ENCODE measurements at regions not wholly inside any gene's neighbourhood (a gene's known extent, or its start where the extent isn't known, plus 50 kb on each side); places are given as distances from the start of the nearest gene placed in this dataset.
"Not testable (repeated sequence)": the region's sequence is repeated elsewhere in the genome, so short reads cannot be mapped to it uniquely, and the experiment has no call there.

GRCh38 chr6:113707194-113707593 lies 150.0 kb upstream of the MARCKS start:
- no peak for TF ChIP-seq CTCF (IDR thresholded peaks at IDR 0.05; ENCODE audit: control insufficient read depth, extremely low read depth, insufficient read depth)
- no peak for DNase-seq (ENCODE audit: low read depth)
- H3K4me3 ChIP-seq (ENCODE audit: low read depth, low read length) = no peak overlapping the region

- no peak for TF ChIP-seq CTCF (IDR thresholded peaks at IDR 0.05; ENCODE audit: control insufficient read depth, extremely low read depth, insufficient read depth)
Measured at GRCh38 chr6:113709936-113710509, 147.1 kb upstream of the MARCKS start.

GRCh38 chr6:113713665-113714064 lies 143.5 kb upstream of the MARCKS start:
- TF ChIP-seq CTCF (IDR thresholded peaks at IDR 0.05; ENCODE audit: control insufficient read depth, extremely low read depth, insufficient read depth) = no peak
- no peak overlapping the region for H3K4me3 ChIP-seq (ENCODE audit: low read depth, low read length)
- no peak for DNase-seq (ENCODE audit: low read depth)

More at GRCh38 chr6:113709936-113710509, 147.1 kb upstream of the MARCKS start:
- no peak overlapping the region for H3K4me3 ChIP-seq (ENCODE audit: low read depth, low read length)
- no peak for DNase-seq (ENCODE audit: low read depth)

- no peak for DNase-seq (ENCODE audit: low read depth)
- TF ChIP-seq CTCF (IDR thresholded peaks at IDR 0.05; ENCODE audit: control insufficient read depth, extremely low read depth, insufficient read depth) = no peak
- H3K4me3 ChIP-seq (ENCODE audit: low read depth, low read length) = no peak overlapping the region
Measured at GRCh38 chr6:113718588-113718987, 138.6 kb upstream of the MARCKS start.

GRCh38 chr6:113719064-113719463 lies 138.1 kb upstream of the MARCKS start:
- DNase-seq (ENCODE audit: low read depth) = no peak
- no peak overlapping the region for H3K4me3 ChIP-seq (ENCODE audit: low read depth, low read length)
- no peak for TF ChIP-seq CTCF (IDR thresholded peaks at IDR 0.05; ENCODE audit: control insufficient read depth, extremely low read depth, insufficient read depth)

GRCh38 chr6:113719545-113719944 lies 137.6 kb upstream of the MARCKS start:
- TF ChIP-seq CTCF (IDR thresholded peaks at IDR 0.05; ENCODE audit: control insufficient read depth, extremely low read depth, insufficient read depth) = no peak
- no peak overlapping the region for H3K4me3 ChIP-seq (ENCODE audit: low read depth, low read length)
- no peak for DNase-seq (ENCODE audit: low read depth)

- no peak overlapping the region for H3K4me3 ChIP-seq (ENCODE audit: low read depth, low read length)
- peak; percentile 54 for DNase-seq (ENCODE audit: low read depth)
- no peak for TF ChIP-seq CTCF (IDR thresholded peaks at IDR 0.05; ENCODE audit: control insufficient read depth, extremely low read depth, insufficient read depth)
Measured at GRCh38 chr6:113723182-113723581, 134.0 kb upstream of the MARCKS start.

GRCh38 chr6:113724927-113725326 lies 132.2 kb upstream of the MARCKS start:
- not testable (repeated sequence) for DNase-seq (ENCODE audit: low read depth); H3K4me3 ChIP-seq (ENCODE audit: low read depth, low read length)
